HEK293T (cell line): ENCODE measurements at regions not wholly inside any gene's neighbourhood (a gene's known extent, or its start where the extent isn't known, plus 50 kb on each side); places are given as distances from the start of the nearest gene placed in this dataset.

Source experiments
- ARNT ChIP-seq: fragments of 450-650 bp; IDR thresholded peaks from 2 replicates; pipeline ENCODE4 v1.6.1; 2017; ENCODE audit warnings: mild to moderate bottlenecking
- ELF4 ChIP-seq: fragments of 450-650 bp; IDR thresholded peaks from 2 replicates; pipeline ENCODE4 v1.6.1; 2017; ENCODE audit warnings: antibody characterized with exemption
- FOXA1 ChIP-seq: fragments of 450-650 bp; IDR thresholded peaks from 2 replicates; pipeline ENCODE4 v1.6.1; 2016; ENCODE audit warnings: mild to moderate bottlenecking
- FOXM1 ChIP-seq: fragments of 450-650 bp; IDR thresholded peaks from 2 replicates; pipeline ENCODE4 v1.6.1; 2017; ENCODE audit warnings: mild to moderate bottlenecking, borderline replicate concordance
- L3MBTL2 ChIP-seq: fragments of 450-650 bp; conservative IDR thresholded peaks from 2 replicates; pipeline ENCODE4 v1.6.1; 2016; ENCODE audit warnings: mild to moderate bottlenecking
- LEF1 ChIP-seq: fragments of 450-650 bp; IDR thresholded peaks from 2 replicates; pipeline ENCODE4 v1.6.1; 2017; ENCODE audit warnings: mild to moderate bottlenecking, borderline replicate concordance
- NFRKB ChIP-seq: fragments of 450-650 bp; IDR thresholded peaks from 2 replicates; pipeline ENCODE4 v1.6.1; 2016; ENCODE audit warnings: mild to moderate bottlenecking, moderate library complexity
- SP1 ChIP-seq: fragments of 450-650 bp; IDR thresholded peaks from 2 replicates; pipeline ENCODE4 v1.6.1; 2017
- TARDBP ChIP-seq: fragments of 450-650 bp; IDR thresholded peaks from 2 replicates; pipeline ENCODE4 v1.6.1; 2016

- TF ChIP-seq FOXM1 (no peak), ARNT (no peak), SP1 (no peak), NFRKB (no peak), LEF1 (no peak), L3MBTL2 (no peak), TARDBP (no peak), ELF4 (no peak), FOXA1 (no peak)
Measured at GRCh38 chr13:104823709-104824108, 1711.8 kb downstream of the EFNB2 start.
